ENCODE measurements at regions not wholly inside any gene's neighbourhood (a gene's known extent, or its start where the extent isn't known, plus 50 kb on each side); places are given as distances from the start of the nearest gene placed in this dataset.
"Not testable (repeated sequence)": the region's sequence is repeated elsewhere in the genome, so short reads cannot be mapped to it uniquely, and the experiment has no call there.

DNA sequence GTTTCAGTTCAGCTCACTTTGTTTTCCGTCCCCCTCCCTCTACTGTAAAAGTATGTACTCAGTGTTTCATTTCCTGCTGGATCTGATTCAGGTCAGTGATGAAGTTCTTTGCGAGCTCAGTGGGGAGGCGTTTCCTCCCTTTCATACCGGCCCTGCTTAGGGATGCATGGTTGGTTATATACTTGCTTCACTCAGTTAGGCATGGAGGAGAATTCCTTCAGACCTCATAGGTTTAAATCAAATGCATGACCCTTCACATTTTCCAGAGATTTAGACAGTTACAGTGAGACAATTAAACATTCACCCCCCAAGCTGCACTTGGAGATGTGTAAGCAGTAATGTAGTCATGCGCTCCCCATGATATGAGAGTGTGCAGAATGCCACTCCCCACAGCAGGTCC lies 955.9 kb downstream of the SPATA31A6 start:
- WGBS, 2 donors = no CpG with 5 or more reads among the region's 5 CpGs
- intact Hi-C loops (cut with DNase I); H3K4me1 ChIP-seq; H3K9me3 ChIP-seq; H3K4me3 ChIP-seq; H3K27me3 ChIP-seq; DNase-seq; H3K36me3 ChIP-seq: not testable (repeated sequence)
- peak overlapping the region in 1 of 4 donors; percentile 60 for H3K27ac ChIP-seq

DNA sequence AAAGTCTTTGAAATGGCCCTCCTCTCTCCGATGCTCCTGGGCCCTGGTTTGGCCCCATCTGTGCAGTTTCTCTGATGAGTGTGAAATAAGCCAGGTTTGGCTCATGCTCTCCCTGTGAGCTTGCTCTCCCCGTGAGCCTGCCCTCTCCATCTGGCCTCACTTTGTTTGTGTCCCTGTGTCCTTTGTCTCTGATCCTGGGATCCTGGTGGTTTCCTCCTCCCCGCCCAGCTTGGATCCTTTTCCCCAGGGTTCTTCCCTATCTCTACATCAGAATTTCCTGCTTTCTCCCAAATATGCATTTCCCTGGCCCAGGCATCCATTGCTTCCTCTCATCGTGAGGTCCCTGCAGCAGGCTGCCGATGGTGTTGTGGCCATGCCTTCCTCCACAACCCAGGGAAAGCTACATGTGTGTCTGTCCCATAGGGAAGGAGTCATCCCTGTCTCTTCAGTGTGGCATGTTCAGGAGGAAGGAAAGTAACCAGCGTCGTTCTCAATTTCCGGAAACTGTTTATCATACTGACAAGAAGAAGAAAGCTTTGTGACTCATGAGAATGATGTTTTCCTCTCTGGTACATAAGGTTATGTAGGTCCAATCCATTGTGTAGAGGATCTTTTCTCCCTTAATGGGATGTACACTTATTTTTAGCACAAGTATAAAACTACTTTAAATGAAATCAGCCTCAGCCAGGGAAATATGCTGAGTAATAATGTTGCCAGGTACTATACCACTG lies 956.6 kb downstream of the SPATA31A6 start:
- H3K9me3 ChIP-seq; H3K36me3 ChIP-seq; DNase-seq; H3K4me1 ChIP-seq; H3K27me3 ChIP-seq; intact Hi-C loops (cut with DNase I); H3K4me3 ChIP-seq: not testable (repeated sequence)
- H3K27ac ChIP-seq = peak overlapping the region in 1 of 4 donors; percentile 60
- WGBS, 2 donors = 69 to 82% methylated on average over 5 to 6 of the region's 8 CpGs
